ENCODE measurements at regions not wholly inside any gene's neighbourhood (a gene's known extent, or its start where the extent isn't known, plus 50 kb on each side); places are given as distances from the start of the nearest gene placed in this dataset.

DNA sequence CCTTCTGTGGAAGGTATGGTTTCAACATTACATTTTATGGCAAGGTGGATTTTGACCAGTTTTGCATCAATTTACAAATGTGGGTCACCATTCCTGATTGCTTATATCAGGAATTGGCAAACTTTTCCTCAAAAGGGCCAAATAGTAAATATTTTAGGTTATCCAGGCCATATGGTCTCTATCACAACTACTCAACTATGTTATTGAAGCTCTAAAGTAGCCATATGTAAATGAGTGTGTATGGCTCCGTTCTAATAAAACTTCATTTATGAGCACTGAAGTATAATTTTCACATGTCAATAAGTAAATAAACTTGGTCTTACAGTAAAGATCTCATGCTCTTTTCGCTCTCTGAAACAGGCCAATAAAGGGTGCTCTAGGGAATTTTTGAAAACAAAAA, 362.7 kb upstream of the SASH1 start:
- in situ Hi-C loops (cut with HindIII; ENCODE audit: low sequenced_read_pairs) = no loop called here
- H3K4me3 ChIP-seq (ENCODE audit: low read depth, low read length) = no peak overlapping the region
- TF ChIP-seq, protein P1, sequence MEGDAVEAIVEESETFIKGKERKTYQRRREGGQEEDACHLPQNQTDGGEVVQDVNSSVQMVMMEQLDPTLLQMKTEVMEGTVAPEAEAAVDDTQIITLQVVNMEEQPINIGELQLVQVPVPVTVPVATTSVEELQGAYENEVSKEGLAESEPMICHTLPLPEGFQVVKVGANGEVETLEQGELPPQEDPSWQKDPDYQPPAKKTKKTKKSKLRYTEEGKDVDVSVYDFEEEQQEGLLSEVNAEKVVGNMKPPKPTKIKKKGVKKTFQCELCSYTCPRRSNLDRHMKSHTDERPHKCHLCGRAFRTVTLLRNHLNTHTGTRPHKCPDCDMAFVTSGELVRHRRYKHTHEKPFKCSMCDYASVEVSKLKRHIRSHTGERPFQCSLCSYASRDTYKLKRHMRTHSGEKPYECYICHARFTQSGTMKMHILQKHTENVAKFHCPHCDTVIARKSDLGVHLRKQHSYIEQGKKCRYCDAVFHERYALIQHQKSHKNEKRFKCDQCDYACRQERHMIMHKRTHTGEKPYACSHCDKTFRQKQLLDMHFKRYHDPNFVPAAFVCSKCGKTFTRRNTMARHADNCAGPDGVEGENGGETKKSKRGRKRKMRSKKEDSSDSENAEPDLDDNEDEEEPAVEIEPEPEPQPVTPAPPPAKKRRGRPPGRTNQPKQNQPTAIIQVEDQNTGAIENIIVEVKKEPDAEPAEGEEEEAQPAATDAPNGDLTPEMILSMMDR (IDR thresholded peaks at IDR 0.05; ENCODE audit: low read depth, low read length) = no peak
- DNase-seq (ENCODE audit: low read depth, low spot score) = no peak

DNA sequence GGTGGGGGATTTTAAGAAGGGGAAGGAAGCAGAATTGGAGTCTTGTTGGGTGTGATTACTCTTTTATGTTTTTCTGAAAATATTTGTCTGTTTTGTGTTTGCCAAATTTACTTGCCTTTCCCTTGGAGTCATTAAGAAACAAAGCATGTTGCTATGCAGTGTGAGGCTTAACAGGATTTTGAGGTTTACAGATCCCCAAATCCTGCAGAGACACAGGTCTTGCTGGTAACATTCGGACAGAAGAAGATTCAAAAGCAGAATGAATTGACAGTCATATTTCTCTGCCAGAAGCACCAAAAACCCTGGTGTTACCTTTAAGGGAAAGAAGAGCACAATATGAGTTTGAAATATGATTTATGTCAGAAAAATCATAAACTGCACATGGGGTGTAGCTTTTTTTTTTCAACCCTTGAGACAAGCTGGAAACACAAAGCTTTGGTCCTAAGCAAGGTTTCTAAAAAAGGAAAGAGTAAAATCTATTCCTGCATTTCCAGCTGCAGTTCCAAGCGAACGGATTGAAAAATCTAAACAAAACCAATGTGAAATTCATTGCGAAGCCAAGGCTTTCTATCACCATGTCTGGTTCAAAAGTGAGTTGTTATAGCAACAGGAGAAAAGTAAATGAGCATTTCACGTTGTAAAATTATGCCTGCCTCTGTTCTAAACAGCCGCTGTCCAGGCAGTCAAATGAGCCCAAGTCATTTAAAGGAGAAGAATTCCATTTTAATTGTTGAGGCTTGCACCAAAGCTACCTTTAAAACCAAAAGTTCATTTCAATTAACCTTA, 358.9 kb upstream of the SASH1 start:
- TF ChIP-seq, protein P1 (IDR thresholded peaks at IDR 0.05; ENCODE audit: low read depth, low read length) = no peak
- DNase-seq (ENCODE audit: low read depth, low spot score) = no peak
- no peak overlapping the region for H3K4me3 ChIP-seq (ENCODE audit: low read depth, low read length)
- in situ Hi-C loops (cut with HindIII; ENCODE audit: low sequenced_read_pairs) = no loop called here

DNA sequence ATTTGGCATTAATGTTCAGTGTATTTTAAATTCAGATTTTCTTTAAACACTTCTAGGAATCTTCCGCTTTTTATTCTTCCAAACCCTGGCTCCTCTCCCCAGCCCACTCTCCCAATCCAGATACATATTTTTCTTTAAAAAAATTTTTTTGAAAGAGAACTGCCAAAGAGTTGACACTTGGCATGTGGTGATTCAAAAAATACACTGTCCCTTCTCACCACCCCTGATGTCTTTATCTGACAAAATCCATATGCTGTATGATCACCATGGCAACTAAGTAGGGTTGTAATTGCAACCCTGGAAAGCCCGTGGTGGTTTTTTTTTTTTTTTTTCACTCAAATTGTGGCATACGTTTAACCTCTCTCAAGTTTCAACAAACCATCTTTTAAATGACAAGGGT, 355.8 kb upstream of the SASH1 start:
- TF ChIP-seq, protein P1 (IDR thresholded peaks at IDR 0.05; ENCODE audit: low read depth, low read length) = no peak
- H3K4me3 ChIP-seq (ENCODE audit: low read depth, low read length) = no peak overlapping the region
- in situ Hi-C loops (cut with HindIII; ENCODE audit: low sequenced_read_pairs) = no loop called here
- no peak for DNase-seq (ENCODE audit: low read depth, low spot score)

DNA sequence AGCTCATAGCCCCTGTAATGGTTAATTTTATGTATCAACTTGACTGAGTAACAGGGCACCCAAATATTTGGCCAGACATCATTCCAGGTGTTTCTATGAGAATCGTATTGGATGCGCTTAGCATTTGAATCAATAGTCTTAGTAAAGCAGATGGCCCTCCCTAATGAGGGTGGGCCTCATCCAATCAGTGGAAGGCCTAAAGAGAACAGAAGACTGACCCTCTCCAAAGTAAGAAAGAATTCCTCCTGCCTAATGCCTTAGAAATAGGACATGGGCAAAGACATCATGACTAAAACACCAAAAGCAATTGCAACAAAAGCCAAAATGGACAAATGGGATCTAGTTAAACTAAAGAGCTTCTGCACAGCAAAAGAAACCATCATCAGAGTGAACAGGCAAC, 352.5 kb upstream of the SASH1 start:
- in situ Hi-C loops (cut with HindIII; ENCODE audit: low sequenced_read_pairs) = no loop called here
- TF ChIP-seq, protein P1 (IDR thresholded peaks at IDR 0.05; ENCODE audit: low read depth, low read length) = no peak
- DNase-seq (ENCODE audit: low read depth, low spot score) = no peak
- H3K4me3 ChIP-seq (ENCODE audit: low read depth, low read length) = no peak overlapping the region

DNA sequence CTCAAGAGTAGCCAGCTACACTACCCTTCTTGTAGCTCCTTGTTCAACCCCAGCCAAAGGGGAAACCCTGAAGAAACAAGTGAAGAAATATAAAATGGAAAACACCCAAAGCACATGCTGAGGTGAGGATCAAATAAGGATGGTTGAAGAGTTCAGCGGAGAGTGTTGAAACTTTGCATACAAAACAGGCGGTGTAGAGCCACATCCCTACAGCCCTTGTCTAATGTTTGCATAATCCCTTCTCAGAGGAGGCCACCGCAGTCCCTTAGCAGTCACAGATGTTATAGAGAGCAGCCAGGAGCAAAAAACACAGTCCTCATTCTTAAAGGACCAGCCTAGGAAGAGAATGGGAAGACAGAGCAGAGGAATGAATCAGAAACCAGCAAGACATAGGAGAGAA, 350.7 kb upstream of the SASH1 start:
- no peak for DNase-seq (ENCODE audit: low read depth, low spot score)
- TF ChIP-seq, protein P1 (IDR thresholded peaks at IDR 0.05; ENCODE audit: low read depth, low read length) = no peak
- H3K4me3 ChIP-seq (ENCODE audit: low read depth, low read length) = no peak overlapping the region
- in situ Hi-C loops (cut with HindIII; ENCODE audit: low sequenced_read_pairs) = no loop called here

DNA sequence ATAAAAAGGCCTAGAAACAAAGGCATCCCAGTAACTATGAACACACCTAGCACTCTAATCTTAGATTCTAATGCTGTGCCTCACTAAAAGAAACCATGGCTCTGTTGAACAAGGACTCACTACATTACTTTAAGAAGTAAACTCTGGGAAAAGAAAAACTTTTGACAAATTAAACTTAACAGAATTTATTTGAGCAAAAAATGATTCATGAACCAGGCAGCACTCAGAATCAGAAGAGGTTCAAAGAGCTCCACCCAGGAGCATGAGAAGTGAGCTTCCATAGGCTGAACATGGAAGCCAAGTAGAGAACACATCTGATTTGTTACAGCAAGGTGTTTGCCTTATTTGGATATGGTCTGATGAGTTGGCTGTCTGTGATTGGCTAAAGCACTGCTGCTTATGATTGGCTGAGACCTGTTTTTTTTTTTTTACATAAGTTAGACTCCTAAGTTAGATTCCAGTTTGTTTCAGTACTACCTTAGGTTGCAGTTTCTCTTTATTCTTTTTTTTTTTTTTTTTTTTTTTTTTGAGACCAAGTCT, 343.6 kb upstream of the SASH1 start:
- TF ChIP-seq, protein P1 (IDR thresholded peaks at IDR 0.05; ENCODE audit: low read depth, low read length) = no peak
- H3K4me3 ChIP-seq (ENCODE audit: low read depth, low read length) = no peak overlapping the region
- DNase-seq (ENCODE audit: low read depth, low spot score) = no peak
- in situ Hi-C loops (cut with HindIII; ENCODE audit: low sequenced_read_pairs) = no loop called here

Measured in astrocyte of the spinal cord (primary cell).